ENCODE measurements at regions not wholly inside any gene's neighbourhood (a gene's known extent, or its start where the extent isn't known, plus 50 kb on each side); places are given as distances from the start of the nearest gene placed in this dataset.

GRCh38 chr1:232518349-232518748, 111.6 kb downstream of the SIPA1L2 start:
- DNase-seq, result no peak

DNA sequence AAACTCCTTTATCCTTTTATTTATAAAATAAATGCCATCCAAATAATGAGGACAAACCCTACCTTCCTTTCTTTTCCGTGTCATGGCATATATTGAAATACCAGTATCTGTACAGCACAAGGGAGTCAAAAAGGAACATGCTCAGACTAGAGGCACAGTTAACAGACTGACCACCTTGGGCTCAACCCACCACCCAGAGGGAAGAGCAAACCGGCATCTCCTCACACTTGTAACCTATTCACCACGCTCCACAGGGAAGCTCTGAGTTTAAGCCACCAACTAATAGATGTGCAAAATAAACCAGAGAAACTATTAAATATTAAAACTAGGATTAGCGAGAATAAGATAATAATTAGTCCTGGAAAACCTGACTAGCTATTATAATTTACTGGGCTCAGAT, 112.7 kb downstream of the SIPA1L2 start:
- no peak for DNase-seq

- no peak for DNase-seq
These were observed 114.2 kb downstream of the SIPA1L2 start for GRCh38 chr1:232515706-232516105.

GRCh38 chr1:232512712-232513111, 117.2 kb downstream of the SIPA1L2 start:
- no peak for DNase-seq

DNA sequence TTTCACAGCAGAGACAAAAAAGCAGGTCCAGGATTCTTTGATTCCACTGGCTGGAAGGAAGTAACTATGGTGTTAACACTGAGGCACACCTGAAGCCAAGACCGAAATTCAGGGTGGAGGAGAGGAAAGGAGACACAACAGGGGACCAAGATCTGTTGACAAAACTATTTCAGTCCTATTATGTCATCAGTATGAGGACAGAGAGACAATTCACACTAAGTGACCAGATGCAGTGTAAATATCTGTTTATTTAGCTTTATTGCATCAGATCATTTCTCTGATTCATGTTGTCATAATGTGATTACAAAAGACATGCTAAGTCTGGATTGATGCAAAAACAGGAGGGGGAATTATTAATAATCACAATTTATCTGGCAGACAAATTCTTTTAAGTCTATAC, 118.8 kb downstream of the SIPA1L2 start:
- DNase-seq, result no peak

- DNase-seq, result no peak
These were observed 119.4 kb downstream of the SIPA1L2 start for GRCh38 chr1:232510367-232511110.

GRCh38 chr1:232509570-232509969, 120.4 kb downstream of the SIPA1L2 start:
- DNase-seq, result no peak

DNA sequence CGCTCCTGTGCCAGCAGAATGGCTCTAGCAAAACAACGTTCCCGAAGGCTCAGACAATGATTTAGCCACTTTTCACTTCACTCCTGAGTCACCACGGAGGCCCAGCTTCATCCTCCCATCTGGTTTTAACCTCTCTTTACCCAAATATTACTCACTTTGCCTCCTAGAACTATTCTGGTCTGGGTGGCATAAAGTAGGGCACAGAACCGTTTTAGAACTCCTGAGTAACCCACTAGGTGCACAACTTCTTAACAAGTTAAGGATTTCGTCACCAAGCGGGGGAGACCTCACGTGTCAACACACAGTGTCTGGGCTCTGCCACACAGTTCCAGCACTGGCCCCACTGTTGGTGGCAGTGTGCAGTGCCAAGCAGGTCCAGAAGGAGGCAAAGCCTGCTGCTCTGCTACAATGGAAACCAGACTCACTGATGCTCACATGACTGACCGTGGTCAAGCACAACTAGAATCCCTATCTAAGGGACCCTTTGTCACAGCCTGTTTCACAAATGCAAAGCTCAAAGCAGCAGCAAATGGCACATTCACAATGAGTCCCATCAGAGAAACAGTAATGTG, 121.7 kb downstream of the SIPA1L2 start:
- no peak for DNase-seq

DNA sequence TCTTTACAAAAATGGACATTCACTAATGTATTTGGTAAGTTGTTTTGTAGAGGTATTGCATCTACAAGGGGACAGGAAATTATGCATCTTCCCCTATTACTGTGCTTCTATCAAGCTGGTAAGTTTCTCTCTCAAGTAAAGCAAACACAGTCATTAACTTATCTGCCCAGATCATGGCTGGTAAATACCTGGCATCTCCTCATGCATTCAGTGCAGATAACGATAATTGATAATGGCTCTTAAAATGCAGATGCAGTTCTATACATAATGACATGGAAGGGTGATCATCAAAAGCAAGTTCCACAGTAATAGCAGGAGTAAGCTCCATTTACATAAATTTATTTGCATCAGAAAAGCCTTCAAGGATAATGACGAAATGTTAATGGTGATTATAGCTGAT, 122.4 kb downstream of the SIPA1L2 start:
- DNase-seq, result no peak

DNA sequence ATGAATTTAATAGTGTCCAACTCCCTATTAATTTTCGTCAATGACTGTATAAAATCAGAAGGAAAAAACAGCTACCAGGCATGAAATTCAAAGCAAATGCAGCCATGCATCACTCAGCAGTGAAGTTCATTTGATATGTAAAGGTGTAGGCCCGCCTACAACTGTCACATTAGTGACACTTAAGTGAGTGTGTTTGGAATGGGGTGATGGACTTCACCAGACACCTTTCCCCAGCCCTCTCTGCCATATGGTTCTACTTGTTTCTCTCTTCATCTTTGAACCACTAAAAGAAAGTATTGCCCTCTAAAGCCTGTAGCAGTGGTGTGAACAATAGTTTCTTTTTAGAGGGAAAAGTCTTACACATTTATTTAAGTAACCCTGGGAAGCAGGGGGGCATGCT, 124.0 kb downstream of the SIPA1L2 start:
- DNase-seq, result no peak

GRCh38 chr1:232504651-232505050, 125.3 kb downstream of the SIPA1L2 start:
- DNase-seq, result no peak

DNA sequence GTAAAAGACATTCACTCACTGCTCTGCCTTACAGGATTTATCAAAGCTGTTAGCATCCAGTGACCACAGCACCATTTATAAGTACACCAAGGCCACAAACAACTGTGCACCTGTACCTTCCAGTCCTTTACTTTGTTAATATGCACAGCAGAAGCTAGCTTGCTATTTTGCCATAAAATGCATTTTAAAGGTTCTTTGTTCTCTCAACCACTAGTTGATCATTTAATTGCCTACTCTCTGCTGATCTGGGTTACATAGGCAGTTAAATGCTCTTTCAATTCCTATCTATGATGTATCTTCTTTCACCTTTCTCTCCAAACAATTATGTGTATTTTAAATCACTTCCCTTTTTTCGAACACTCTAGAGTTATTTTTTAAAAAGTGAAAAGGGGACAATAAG, 126.4 kb downstream of the SIPA1L2 start:
- no peak for DNase-seq

- no peak for DNase-seq
These were observed 128.1 kb downstream of the SIPA1L2 start for GRCh38 chr1:232501854-232502253.

DNA sequence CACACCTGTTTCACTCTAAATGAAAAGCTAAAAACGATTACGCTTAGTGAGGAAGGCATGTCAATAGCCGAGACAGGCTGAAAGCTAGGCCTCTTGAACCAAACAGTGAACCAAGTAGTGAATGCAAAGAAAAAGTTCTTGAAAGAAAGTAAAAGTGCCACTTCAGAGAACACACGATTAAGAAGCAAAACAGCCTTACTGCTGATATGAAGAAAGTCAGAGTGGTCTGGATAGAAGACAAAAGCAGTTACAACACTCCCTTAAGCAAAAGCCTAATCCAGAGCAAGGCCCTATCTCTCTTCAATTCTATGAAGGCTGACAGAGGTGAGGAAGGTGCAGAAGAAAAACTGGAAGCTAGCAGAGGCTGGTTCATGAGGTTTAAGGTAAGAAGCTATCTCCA, 130.7 kb downstream of the SIPA1L2 start:
- no peak for DNase-seq

GRCh38 chr1:232493869-232494268, 136.1 kb downstream of the SIPA1L2 start:
- DNase-seq, result no peak

GRCh38 chr1:232489256-232489655, 140.7 kb downstream of the SIPA1L2 start:
- no peak for DNase-seq

DNA sequence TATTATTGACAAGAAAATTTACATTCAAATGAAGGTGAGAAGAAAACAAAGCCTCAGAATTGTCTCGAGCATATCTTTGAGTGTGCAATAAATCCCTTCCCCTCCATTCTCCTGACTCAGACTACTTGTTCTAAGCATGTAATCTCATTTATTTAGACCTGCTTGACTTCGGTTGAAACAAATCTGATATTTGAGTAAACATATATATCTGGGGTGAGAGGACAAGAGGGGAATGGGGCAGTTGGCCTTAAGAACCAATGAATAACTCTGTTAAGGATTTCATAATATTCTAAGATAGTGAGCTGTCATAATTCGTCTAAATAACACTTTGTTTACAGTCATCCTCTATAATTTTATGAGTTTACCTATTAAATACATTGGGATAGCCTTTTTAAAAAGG, 142.7 kb downstream of the SIPA1L2 start:
- DNase-seq, result no peak

DNA sequence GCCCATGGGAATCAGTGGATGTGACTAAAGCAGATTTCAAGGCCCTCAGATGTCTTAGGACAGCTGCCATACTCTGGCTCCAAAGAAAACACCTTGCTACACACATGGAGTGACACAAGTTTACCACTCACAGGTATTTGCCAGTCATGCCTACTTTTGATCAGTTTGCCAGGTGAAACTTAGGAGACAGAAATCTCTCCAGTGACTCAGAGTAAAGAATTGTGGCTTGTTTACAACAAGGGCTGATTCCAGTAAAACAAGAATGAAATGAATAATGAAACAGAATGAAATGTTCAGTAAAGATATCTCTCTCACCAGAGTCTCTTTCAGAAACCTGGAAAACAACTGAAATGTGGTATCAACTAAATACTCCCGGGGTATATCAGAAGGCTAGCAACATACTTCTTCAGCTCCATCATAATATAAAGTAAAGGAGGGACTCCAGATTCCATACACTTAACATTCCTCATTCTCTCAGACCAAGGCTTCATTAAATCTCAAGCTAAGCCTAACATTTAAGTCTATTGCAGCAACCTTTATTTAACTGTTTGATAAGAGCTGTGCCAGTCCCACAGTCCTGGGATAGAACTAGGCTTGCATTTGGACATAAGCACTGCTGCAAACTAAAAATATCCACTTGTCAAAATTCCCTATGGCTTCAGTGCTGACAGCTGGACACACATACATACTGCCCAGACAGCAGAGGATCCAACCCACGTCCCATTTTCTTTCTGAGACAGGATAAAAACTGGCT, 143.3 kb downstream of the SIPA1L2 start:
- DNase-seq, result no peak

- no peak for DNase-seq
These were observed 143.9 kb downstream of the SIPA1L2 start for GRCh38 chr1:232486006-232486405.

DNA sequence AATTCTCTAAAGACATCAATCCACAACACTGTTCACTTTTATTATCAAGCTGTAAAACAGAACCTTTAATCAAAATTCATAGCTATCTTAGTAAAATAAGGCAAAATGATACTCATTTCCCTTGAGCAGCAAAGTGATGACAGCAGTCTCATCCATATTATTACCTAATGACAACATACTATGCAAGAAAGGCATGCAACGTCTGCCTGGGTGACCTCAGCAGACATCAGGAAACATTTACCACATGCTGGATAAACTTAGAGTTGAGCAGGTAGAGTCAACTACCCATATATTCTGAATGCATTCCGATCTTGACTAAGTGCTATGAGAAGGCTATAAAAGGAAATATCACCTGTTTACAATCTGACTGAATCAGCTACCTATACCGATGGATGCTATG, 145.1 kb downstream of the SIPA1L2 start:
- DNase-seq, result no peak

GRCh38 chr1:232483826-232484225, 146.1 kb downstream of the SIPA1L2 start:
- DNase-seq, result no peak

DNA sequence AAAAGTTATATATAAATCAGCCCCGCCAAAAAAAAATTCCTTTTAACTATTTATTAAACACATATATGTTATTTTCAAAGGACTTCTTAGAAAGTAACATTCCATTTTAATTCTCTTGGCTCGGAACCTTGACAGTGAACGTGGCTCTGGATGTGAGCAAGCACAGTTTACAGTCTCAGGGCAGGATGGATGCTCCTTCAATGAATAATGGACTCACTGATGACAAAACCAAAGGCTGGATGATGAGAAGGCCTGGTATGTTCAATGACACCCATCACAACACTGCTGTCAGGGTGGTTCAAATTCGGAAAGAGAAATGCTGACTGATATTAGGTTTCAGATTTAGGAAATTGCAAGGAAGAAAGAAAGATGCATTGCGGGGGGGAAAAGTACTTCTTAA, 148.8 kb downstream of the SIPA1L2 start:
- DNase-seq, result no peak

GRCh38 chr1:232477728-232478127, 152.2 kb downstream of the SIPA1L2 start:
- DNase-seq, result no peak

DNA sequence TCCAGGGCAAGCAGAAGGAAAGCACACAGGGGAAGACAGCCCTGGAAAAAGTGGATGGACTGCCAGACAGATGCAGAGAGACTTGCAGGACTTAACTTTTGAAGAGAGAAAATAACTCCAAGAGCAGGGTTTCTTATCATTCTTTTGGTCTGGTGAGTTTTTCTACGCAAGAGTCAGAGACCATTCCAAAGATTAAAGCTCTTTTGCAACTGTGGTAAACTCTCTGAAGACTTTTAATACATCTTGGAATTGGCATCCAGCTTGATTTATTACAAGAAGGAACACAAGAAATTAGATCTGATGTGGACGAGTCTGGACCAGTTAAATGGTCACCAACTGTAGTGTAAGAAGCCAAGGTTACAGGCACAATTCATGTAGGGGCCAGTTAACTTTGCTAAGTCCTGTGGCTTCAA, 153.4 kb downstream of the SIPA1L2 start:
- DNase-seq, result no peak
